SK-N-SH (cell line): ENCODE measurements at regions not wholly inside any gene's neighbourhood (a gene's known extent, or its start where the extent isn't known, plus 50 kb on each side); places are given as distances from the start of the nearest gene placed in this dataset.

Source experiments
- CTCF ChIA-PET: fragments of 300-600, 350-600 bp; formaldehyde crosslinking; extraction: SDS; loops from one replicate; lab custom pipeline; 2021; lab: Yijun Ruan, JAX
- POLR2A ChIA-PET: fragments of 350-600 bp; sonication (Branson Sonifier 250); formaldehyde crosslinking; extraction: SDS; loops from one replicate; lab custom pipeline; 2020; ENCODE audit warnings: antibody characterized with exemption, inconsistent platforms; lab: Yijun Ruan, JAX
- DNase-seq: peaks from one replicate; pipeline ENCODE4 v3.0.0; 2012
- H2AFZ ChIP-seq: fragments of 200-600 bp; sonication (generic); 2 replicates; pipeline ENCODE4 v1.8.1; 2016; ENCODE audit warnings: antibody characterized with exemption, mild to moderate bottlenecking, low read depth
- H3F3A ChIP-seq: fragments of 200-600 bp; sonication (generic); replicated peaks from 2 replicates; pipeline ENCODE3; 2016; ENCODE audit warnings: antibody characterized with exemption, mild to moderate bottlenecking; ENCODE audit not compliant: insufficient read depth
- H3K27ac ChIP-seq, 2 experiments: fragments of 200-500 bp in 1 of 2; fragments of 200-600 bp in 1 of 2; sonication (Bioruptor generic) in 1 of 2; sonication (generic), shearing (Covaris generic) in 1 of 2; 2 replicates each; pipeline versions ENCODE4 v1.5.1 to v1.6.1; 2014 to 2016; ENCODE audit warnings: low read depth in 2 of 2, inconsistent platforms in 1 of 2, low read length in 1 of 2, mild to moderate bottlenecking in 1 of 2, mixed read lengths in 1 of 2
- H3K27me3 ChIP-seq: fragments of 200-600 bp; sonication (generic), shearing (Covaris generic); 2 replicates; pipeline ENCODE4 v1.6.1; 2016; ENCODE audit warnings: mixed run types; ENCODE audit not compliant: insufficient read depth
- H3K36me3 ChIP-seq, 2 experiments: fragments of 200-500 bp in 1 of 2; fragments of 200-600 bp in 1 of 2; sonication (Bioruptor generic) in 1 of 2; sonication (generic) in 1 of 2; replicated peaks in 1 of 2; 2 replicates each; pipeline versions ENCODE3 to v1.5.1; 2014 to 2016; ENCODE audit warnings: low read length in 1 of 2, mild to moderate bottlenecking in 1 of 2; ENCODE audit not compliant: insufficient read depth in 2 of 2, control insufficient read depth in 1 of 2
- H3K4me1 ChIP-seq, 2 experiments: fragments of 200-500 bp in 1 of 2; fragments of 200-600 bp in 1 of 2; sonication (Bioruptor generic) in 1 of 2; sonication (generic), shearing (Covaris generic) in 1 of 2; 2 replicates each; pipeline versions ENCODE4 v1.5.1 to v1.6.1; 2014 to 2016; ENCODE audit warnings: low read depth in 1 of 2, low read length in 1 of 2, mixed run types in 1 of 2; ENCODE audit not compliant: insufficient read depth in 2 of 2, control insufficient read depth in 1 of 2
- H3K4me2 ChIP-seq: fragments of 200-600 bp; sonication (generic), shearing (Covaris generic); 2 replicates; pipeline ENCODE4 v1.6.1; 2017; ENCODE audit warnings: mixed run types
- H3K4me3 ChIP-seq, 2 experiments: fragments of 200-500 bp in 1 of 2; fragments of 200-600 bp in 1 of 2; sonication (Bioruptor generic) in 1 of 2; sonication (generic), shearing (Covaris generic) in 1 of 2; 2 replicates each; pipeline versions ENCODE4 v1.5.1 to v1.8.1; 2014 to 2016; ENCODE audit warnings: low read depth in 2 of 2, inconsistent platforms in 1 of 2, low read length in 1 of 2, mild to moderate bottlenecking in 1 of 2, mixed read lengths in 1 of 2, moderate library complexity in 1 of 2
- H3K79me2 ChIP-seq: fragments of 200-600 bp; sonication (generic); 2 replicates; pipeline ENCODE4 v1.8.1; 2017; ENCODE audit warnings: mild to moderate bottlenecking; ENCODE audit not compliant: insufficient read depth
- H3K9ac ChIP-seq: fragments of 200-600 bp; sonication (generic); 2 replicates; pipeline ENCODE4 v1.6.1; 2017; ENCODE audit warnings: mixed run types
- H3K9me2 ChIP-seq: fragments of 200-600 bp; sonication (generic); 2 replicates; pipeline ENCODE4 v1.6.1; 2017; ENCODE audit warnings: mixed run types
- H3K9me3 ChIP-seq: fragments of 200-600 bp; sonication (generic); 2 replicates; pipeline ENCODE4 v1.6.1; 2017; ENCODE audit warnings: mixed run types, mild to moderate bottlenecking, moderate library complexity
- H4K20me1 ChIP-seq: fragments of 200-600 bp; sonication (generic); 2 replicates; pipeline ENCODE4 v1.6.1; 2017; ENCODE audit warnings: mild to moderate bottlenecking, mixed run types; ENCODE audit not compliant: insufficient read depth
- CHD2 ChIP-seq: fragments of 150-350 bp; IDR thresholded peaks from 2 replicates; pipeline ENCODE4 v1.6.1; 2018; ENCODE audit warnings: low read length; ENCODE audit not compliant: partially characterized antibody
- ELF1 ChIP-seq: IDR thresholded peaks from 2 replicates; pipeline ENCODE4 v1.4.0; 2012
- EP300 ChIP-seq, 2 experiments: IDR thresholded peaks; 2 replicates each; pipeline versions ENCODE4 v1.4.0 to v1.6.1; 2012; ENCODE audit warnings: borderline replicate concordance in 1 of 2, low read depth in 1 of 2, low read length in 1 of 2
- EZH2phosphoT487 ChIP-seq: fragments of 200-600 bp; sonication (generic); IDR thresholded peaks from 2 replicates; pipeline ENCODE4 v1.6.1; 2017; ENCODE audit warnings: low read depth, mixed run types, mild to moderate bottlenecking, antibody characterized with exemption, moderate library complexity, borderline replicate concordance
- FOXM1 ChIP-seq: IDR thresholded peaks from 2 replicates; pipeline ENCODE4 v1.4.0; 2012; ENCODE audit warnings: low read depth, mild to moderate bottlenecking
- GABPA ChIP-seq: IDR thresholded peaks from 2 replicates; pipeline ENCODE4 v1.4.0; 2012; ENCODE audit warnings: low read depth, mild to moderate bottlenecking
- JUND ChIP-seq: IDR thresholded peaks from 2 replicates; pipeline ENCODE4 v1.4.0; 2012
- MXI1 ChIP-seq: IDR thresholded peaks from 2 replicates; pipeline ENCODE4 v1.6.1; 2012; ENCODE audit warnings: mild to moderate bottlenecking, low read depth, low read length, improper control_type of control experiment
- NFIC ChIP-seq: IDR thresholded peaks from 2 replicates; pipeline ENCODE4 v1.4.0; 2012; ENCODE audit warnings: borderline replicate concordance
- PBX3 ChIP-seq: IDR thresholded peaks from 2 replicates; pipeline ENCODE4; 2012
- POLR2AphosphoS5 ChIP-seq: IDR thresholded peaks from 2 replicates; pipeline ENCODE4 v1.6.1; 2012; ENCODE audit warnings: low read depth, low read length
- RAD21 ChIP-seq: IDR thresholded peaks from 2 replicates; pipeline ENCODE4 v1.6.1; 2012; ENCODE audit warnings: mild to moderate bottlenecking, low read length
- RCOR1 ChIP-seq: fragments of 150-350 bp; IDR thresholded peaks from 2 replicates; pipeline ENCODE4 v1.6.1; 2017; ENCODE audit warnings: antibody characterized with exemption, low read length
- RFX5 ChIP-seq: IDR thresholded peaks from 2 replicates; pipeline ENCODE4 v1.6.1; 2012; ENCODE audit warnings: mild to moderate bottlenecking, improper control_type of control experiment, low read length
- TAF1 ChIP-seq: IDR thresholded peaks from 2 replicates; pipeline ENCODE4 v1.6.1; 2012; ENCODE audit warnings: low read depth, mild to moderate bottlenecking, low read length, moderate library complexity, borderline replicate concordance
- TCF12 ChIP-seq: IDR thresholded peaks from 2 replicates; pipeline ENCODE4 v1.4.0; 2012
- USF2 ChIP-seq: fragments of 150-350 bp; IDR thresholded peaks from 2 replicates; pipeline ENCODE4 v1.6.1; 2017; ENCODE audit warnings: antibody characterized with exemption, low read length, low read depth, borderline replicate concordance
- WGBS: methylation state at CpG from one replicate; pipeline ENCODE4 v1.1.6; 2017; ENCODE audit warnings: low lambda C conversion rate; 5-methylcytosine and 5-hydroxymethylcytosine counted together
- TF ChIP-seq, protein P1 (sequence below): IDR thresholded peaks from 2 replicates; pipeline ENCODE4 v1.4.0; 2012; ENCODE audit warnings: low read depth
- TF ChIP-seq, protein P2 (sequence below): IDR thresholded peaks from 2 replicates; pipeline ENCODE4 v1.6.1; 2012; ENCODE audit warnings: mild to moderate bottlenecking, low read depth, low read length, moderate library complexity
- TF ChIP-seq, protein P3 (sequence below): fragments of 150-350 bp; IDR thresholded peaks from 2 replicates; pipeline ENCODE4 v1.6.1; 2016; ENCODE audit warnings: mild to moderate bottlenecking, low read depth, low read length
- TF ChIP-seq, protein P4 (sequence below): fragments of 200-600 bp; sonication (generic); IDR thresholded peaks from 2 replicates; pipeline ENCODE4 v1.6.1; 2017; ENCODE audit warnings: antibody characterized with exemption, mild to moderate bottlenecking, moderate library complexity

DNA sequence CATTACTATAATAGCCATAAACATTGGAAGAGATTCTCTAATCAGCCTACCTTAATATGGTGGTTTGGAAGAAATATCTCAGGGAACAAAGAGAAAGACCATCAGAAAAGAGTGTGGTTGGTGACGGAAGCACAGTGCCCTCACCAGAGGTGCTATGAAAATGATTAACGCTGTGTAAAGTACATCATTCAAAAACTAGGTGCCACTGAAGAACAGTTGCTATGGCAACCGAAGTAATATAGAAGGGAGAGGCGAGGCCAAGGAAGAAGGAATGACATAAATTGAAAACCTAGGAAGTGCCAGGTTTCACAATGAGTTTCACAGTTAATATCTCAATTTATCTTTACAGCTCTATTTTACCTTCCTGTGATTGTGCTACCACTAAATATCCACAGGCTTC, 57.0 kb upstream of the ARSJ start:
- no peak overlapping the region for H3K4me3 ChIP-seq
- peaks cover 8% of the 10 kb centered on the region for H3F3A ChIP-seq
- no peaks in the 10 kb centered on the region for H3K79me2 ChIP-seq
- no peaks in the 10 kb centered on the region for H3K9me2 ChIP-seq
- no peaks in the 10 kb centered on the region for H3K9me3 ChIP-seq
- H3K4me2 ChIP-seq: no peak overlapping the region
- POLR2A ChIA-PET: no interaction called here
- peaks cover 5 to 15% of the 10 kb centered on the region in 2 experiments; a peak in 3 of 4 replicates for H3K4me1 ChIP-seq
- CTCF ChIA-PET: no interaction called here
- DNase-seq: no peak
- H4K20me1 ChIP-seq: no peaks in the 10 kb centered on the region
- no peak overlapping the region for H3K27ac ChIP-seq
- H3K36me3 ChIP-seq: no peaks in the 10 kb centered on the region
- H3K27me3 ChIP-seq: no peaks in the 10 kb centered on the region
- WGBS: 83% methylated on average over 4 of the region's 4 CpGs
- H3K9ac ChIP-seq: no peak overlapping the region
- no peak overlapping the region for H2AFZ ChIP-seq
- TF ChIP-seq USF2 (no peak), RFX5 (no peak), ELF1 (no peak), EZH2phosphoT487 (no peak)
- TF ChIP-seq, all 33 proteins: peak for 0

DNA sequence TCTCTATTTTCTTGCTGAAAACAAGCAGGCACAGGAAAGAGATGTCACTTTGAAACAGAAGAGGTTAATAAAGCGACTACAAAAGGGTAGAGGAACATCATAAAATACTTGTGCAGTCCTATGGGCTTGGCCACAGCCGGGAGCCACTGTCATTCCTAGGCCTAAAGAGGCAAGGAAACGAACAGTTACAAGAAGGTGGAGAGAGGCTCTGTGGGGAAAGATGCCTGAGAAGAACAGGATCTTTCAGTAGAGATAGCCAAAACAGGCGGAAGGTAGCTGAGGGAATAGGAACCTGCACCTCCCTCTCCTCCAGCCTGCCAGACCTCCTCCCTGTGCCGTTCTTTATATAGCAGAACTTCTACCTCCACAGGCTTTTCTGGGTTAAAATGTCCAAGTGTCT, 57.4 kb upstream of the ARSJ start:
- no peaks in the 10 kb centered on the region for H3K79me2 ChIP-seq
- TF ChIP-seq, protein P1, sequence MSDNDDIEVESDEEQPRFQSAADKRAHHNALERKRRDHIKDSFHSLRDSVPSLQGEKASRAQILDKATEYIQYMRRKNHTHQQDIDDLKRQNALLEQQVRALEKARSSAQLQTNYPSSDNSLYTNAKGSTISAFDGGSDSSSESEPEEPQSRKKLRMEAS: no peak
- no peak for TF ChIP-seq FOXM1
- TF ChIP-seq POLR2AphosphoS5: no peak
- no peak for TF ChIP-seq MXI1
- TF ChIP-seq GABPA: no peak
- no peak for TF ChIP-seq JUND
- no peak for TF ChIP-seq NFIC
- TF ChIP-seq, protein P2, sequence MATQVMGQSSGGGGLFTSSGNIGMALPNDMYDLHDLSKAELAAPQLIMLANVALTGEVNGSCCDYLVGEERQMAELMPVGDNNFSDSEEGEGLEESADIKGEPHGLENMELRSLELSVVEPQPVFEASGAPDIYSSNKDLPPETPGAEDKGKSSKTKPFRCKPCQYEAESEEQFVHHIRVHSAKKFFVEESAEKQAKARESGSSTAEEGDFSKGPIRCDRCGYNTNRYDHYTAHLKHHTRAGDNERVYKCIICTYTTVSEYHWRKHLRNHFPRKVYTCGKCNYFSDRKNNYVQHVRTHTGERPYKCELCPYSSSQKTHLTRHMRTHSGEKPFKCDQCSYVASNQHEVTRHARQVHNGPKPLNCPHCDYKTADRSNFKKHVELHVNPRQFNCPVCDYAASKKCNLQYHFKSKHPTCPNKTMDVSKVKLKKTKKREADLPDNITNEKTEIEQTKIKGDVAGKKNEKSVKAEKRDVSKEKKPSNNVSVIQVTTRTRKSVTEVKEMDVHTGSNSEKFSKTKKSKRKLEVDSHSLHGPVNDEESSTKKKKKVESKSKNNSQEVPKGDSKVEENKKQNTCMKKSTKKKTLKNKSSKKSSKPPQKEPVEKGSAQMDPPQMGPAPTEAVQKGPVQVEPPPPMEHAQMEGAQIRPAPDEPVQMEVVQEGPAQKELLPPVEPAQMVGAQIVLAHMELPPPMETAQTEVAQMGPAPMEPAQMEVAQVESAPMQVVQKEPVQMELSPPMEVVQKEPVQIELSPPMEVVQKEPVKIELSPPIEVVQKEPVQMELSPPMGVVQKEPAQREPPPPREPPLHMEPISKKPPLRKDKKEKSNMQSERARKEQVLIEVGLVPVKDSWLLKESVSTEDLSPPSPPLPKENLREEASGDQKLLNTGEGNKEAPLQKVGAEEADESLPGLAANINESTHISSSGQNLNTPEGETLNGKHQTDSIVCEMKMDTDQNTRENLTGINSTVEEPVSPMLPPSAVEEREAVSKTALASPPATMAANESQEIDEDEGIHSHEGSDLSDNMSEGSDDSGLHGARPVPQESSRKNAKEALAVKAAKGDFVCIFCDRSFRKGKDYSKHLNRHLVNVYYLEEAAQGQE: no peak
- no peak for TF ChIP-seq EP300 (IDR thresholded peaks at IDR 0.05; ENCODE audit: borderline replicate concordance in 1 of 2, low read depth in 1 of 2, low read length in 1 of 2)
- no peak for TF ChIP-seq CHD2
- TF ChIP-seq RCOR1: no peak
- no peak for TF ChIP-seq TCF12
- no peak for TF ChIP-seq RAD21
- TF ChIP-seq TAF1: no peak
- no peak for TF ChIP-seq PBX3
- TF ChIP-seq EZH2phosphoT487: no peak
- TF ChIP-seq, protein P3, sequence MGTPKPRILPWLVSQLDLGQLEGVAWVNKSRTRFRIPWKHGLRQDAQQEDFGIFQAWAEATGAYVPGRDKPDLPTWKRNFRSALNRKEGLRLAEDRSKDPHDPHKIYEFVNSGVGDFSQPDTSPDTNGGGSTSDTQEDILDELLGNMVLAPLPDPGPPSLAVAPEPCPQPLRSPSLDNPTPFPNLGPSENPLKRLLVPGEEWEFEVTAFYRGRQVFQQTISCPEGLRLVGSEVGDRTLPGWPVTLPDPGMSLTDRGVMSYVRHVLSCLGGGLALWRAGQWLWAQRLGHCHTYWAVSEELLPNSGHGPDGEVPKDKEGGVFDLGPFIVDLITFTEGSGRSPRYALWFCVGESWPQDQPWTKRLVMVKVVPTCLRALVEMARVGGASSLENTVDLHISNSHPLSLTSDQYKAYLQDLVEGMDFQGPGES: no peak
- TF ChIP-seq, protein P4, sequence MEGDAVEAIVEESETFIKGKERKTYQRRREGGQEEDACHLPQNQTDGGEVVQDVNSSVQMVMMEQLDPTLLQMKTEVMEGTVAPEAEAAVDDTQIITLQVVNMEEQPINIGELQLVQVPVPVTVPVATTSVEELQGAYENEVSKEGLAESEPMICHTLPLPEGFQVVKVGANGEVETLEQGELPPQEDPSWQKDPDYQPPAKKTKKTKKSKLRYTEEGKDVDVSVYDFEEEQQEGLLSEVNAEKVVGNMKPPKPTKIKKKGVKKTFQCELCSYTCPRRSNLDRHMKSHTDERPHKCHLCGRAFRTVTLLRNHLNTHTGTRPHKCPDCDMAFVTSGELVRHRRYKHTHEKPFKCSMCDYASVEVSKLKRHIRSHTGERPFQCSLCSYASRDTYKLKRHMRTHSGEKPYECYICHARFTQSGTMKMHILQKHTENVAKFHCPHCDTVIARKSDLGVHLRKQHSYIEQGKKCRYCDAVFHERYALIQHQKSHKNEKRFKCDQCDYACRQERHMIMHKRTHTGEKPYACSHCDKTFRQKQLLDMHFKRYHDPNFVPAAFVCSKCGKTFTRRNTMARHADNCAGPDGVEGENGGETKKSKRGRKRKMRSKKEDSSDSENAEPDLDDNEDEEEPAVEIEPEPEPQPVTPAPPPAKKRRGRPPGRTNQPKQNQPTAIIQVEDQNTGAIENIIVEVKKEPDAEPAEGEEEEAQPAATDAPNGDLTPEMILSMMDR: no peak
- H3K4me2 ChIP-seq: no peak overlapping the region
- H3K36me3 ChIP-seq: no peaks in the 10 kb centered on the region
- no peaks in the 10 kb centered on the region for H3K9me2 ChIP-seq
- H3K27ac ChIP-seq: no peak overlapping the region
- H3F3A ChIP-seq: peaks cover 13% of the 10 kb centered on the region
- H3K4me3 ChIP-seq: no peak overlapping the region
- 96% methylated on average over 5 of the region's 5 CpGs for WGBS
- no peaks in the 10 kb centered on the region for H4K20me1 ChIP-seq
- CTCF ChIA-PET: no interaction called here
- POLR2A ChIA-PET: no interaction called here
- no peak for DNase-seq
- no peaks in the 10 kb centered on the region for H3K27me3 ChIP-seq
- no peak overlapping the region for H3K9ac ChIP-seq
- no peaks in the 10 kb centered on the region for H3K9me3 ChIP-seq
- H2AFZ ChIP-seq: no peak overlapping the region
- peaks cover 5 to 16% of the 10 kb centered on the region in 2 experiments; a peak in 3 of 4 replicates for H3K4me1 ChIP-seq
